AG04450 (cell line): ENCODE measurements at regions not wholly inside any gene's neighbourhood (a gene's known extent, or its start where the extent isn't known, plus 50 kb on each side); places are given as distances from the start of the nearest gene placed in this dataset.

Source experiments
- CTCF ChIA-PET: fragments of 300-600, 350-600 bp; formaldehyde crosslinking; extraction: SDS; loops from one replicate; lab custom pipeline; 2022; ENCODE audit warnings: antibody characterized with exemption, inconsistent platforms; lab: Charles Lee
- POLR2A ChIA-PET: fragments of 350-600 bp; formaldehyde crosslinking; extraction: SDS; loops from one replicate; lab custom pipeline; 2021; ENCODE audit warnings: antibody characterized with exemption, inconsistent platforms; lab: Yijun Ruan, JAX
- DNase-seq: peaks from one replicate; pipeline ENCODE4 v3.0.0-alpha.2; 2011; ENCODE audit warnings: low read depth, low spot score
- H3K27ac ChIP-seq: one replicate; pipeline ENCODE4 v1.5.1; 2012; ENCODE audit warnings: low read depth, low read length, control low read depth
- H3K27me3 ChIP-seq: one replicate; pipeline ENCODE4 v1.6.0; 2012; ENCODE audit warnings: low read length; ENCODE audit not compliant: control insufficient read depth, insufficient read depth
- H3K4me3 ChIP-seq: 2 replicates; pipeline ENCODE4 v1.5.1; 2011; ENCODE audit warnings: mild to moderate bottlenecking, low read depth, low read length, control low read depth
- H3K9me3 ChIP-seq: 2 replicates; pipeline ENCODE4 v1.5.1; 2012; ENCODE audit warnings: low read length; ENCODE audit not compliant: control insufficient read depth, insufficient read depth
- TF ChIP-seq, protein P1 (sequence below): IDR thresholded peaks from 2 replicates; pipeline ENCODE4 v1.5.1; 2011; ENCODE audit warnings: low read depth, low read length, control low read depth, inconsistent platforms

DNA sequence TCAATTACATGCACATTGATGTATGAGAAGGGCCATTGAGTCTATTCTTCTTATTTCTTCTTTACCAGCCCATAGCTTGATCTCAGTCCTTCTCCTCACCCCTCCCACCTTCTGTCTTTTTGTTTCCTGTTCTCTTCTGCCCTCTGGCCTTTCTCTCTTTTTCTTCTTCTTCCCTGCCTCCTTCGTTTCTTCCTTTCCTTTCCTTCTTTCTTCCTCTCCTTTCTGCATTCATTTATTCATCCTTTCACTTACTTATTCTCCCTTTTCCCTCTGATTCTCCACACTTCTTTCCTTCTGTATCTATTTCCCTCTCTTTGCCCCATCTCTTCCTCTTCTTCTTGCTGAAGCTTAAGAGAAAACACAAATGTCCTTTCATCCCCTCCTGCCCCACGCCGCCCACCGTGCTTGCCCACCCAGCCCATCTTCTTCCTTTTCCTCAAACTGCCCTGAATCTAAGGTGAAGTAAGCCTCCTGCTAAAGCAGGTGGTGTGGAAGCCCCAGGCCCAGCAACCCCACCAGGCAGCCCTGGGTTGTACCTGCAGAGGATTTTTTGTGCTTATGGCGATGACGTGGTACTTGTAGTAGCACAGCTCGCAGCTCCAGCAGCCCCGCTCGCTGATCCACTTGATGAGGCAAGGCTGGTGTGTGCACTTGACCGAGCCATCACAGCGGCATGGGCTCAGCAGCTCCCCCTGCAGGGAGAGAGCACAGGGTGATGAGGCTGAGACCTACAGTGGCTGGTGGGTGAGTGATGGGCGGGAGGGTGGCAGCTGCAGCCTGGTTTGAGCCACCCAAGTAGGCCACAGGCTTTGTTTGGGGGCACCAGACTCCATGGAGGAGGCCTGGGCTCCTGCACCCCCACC is 89.0 kb downstream of the MARCHF4 start:
- H3K9me3 ChIP-seq: no peaks in the 10 kb centered on the region
- TF ChIP-seq, protein P1, sequence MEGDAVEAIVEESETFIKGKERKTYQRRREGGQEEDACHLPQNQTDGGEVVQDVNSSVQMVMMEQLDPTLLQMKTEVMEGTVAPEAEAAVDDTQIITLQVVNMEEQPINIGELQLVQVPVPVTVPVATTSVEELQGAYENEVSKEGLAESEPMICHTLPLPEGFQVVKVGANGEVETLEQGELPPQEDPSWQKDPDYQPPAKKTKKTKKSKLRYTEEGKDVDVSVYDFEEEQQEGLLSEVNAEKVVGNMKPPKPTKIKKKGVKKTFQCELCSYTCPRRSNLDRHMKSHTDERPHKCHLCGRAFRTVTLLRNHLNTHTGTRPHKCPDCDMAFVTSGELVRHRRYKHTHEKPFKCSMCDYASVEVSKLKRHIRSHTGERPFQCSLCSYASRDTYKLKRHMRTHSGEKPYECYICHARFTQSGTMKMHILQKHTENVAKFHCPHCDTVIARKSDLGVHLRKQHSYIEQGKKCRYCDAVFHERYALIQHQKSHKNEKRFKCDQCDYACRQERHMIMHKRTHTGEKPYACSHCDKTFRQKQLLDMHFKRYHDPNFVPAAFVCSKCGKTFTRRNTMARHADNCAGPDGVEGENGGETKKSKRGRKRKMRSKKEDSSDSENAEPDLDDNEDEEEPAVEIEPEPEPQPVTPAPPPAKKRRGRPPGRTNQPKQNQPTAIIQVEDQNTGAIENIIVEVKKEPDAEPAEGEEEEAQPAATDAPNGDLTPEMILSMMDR: 0 out of 2 replicates have a peak, but pooled peaks have one; percentile 11
- no peak overlapping the region for H3K27ac ChIP-seq
- ChIA-PET CTCF (interaction anchor here (1.1 kb wide), 1 partner anchor 8 kb away, joined by 3 read pairs; no protein-coding TSS in a partner anchor), POLR2A (interaction anchor here (0.7 kb wide), 1 partner anchor 62 kb away, joined by 3 read pairs; no protein-coding TSS in a partner anchor)
- DNase-seq: no peak
- H3K4me3 ChIP-seq: no peak overlapping the region
- H3K27me3 ChIP-seq: no peaks in the 10 kb centered on the region

DNA sequence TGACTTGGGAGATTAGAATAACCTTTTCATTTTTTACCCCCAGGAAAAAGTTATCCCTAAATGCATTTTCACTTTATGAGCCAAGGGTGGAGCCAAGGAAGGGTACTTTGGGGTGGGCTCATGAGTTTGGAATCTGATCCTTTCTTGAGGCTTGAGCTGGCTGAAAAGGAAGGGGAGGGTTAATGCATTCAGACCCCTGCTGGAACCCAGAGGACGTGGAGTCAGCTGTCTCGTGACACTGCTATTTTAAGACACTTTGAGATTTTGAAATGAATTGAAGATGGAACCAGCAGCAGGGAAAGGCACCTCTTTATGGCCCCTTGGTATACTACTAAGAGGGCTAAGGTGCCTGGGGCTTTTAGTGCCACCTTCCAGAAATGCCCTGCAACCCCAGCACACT is 90.4 kb downstream of the MARCHF4 start:
- DNase-seq: no peak
- ChIA-PET CTCF (interaction anchor here (1.1 kb wide), 1 partner anchor 9 kb away, joined by 3 read pairs; no protein-coding TSS in a partner anchor), POLR2A (no interaction called here)
- TF ChIP-seq, protein P1: no peak
- Histone ChIP-seq H3K9me3 (no peaks in the 10 kb centered on the region), H3K4me3 (no peak overlapping the region), H3K27ac (no peak overlapping the region), H3K27me3 (no peaks in the 10 kb centered on the region)

DNA sequence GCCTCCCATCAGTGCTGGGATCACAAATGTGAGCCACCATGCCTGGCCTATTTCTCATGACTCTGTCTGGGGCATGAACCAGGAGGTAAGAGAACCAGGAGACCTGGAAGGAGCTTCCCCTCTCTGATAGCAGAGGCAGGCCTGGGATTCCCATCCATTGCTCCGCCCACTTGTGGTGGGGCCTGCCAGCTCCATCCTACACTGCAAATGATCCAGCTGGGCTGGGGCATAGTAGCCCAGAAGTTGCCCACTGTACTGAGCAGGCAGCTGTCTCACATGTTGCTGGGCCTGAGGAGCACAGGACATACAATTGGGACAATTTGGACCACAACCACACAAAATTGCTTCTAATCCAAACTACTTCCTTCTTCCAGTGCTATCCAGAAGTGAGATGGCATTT is 91.0 kb downstream of the MARCHF4 start:
- Histone ChIP-seq H3K4me3 (no peak overlapping the region), H3K9me3 (no peaks in the 10 kb centered on the region), H3K27ac (no peak overlapping the region), H3K27me3 (no peaks in the 10 kb centered on the region)
- TF ChIP-seq, protein P1: no peak
- POLR2A ChIA-PET: no interaction called here
- CTCF ChIA-PET: no interaction called here
- no peak for DNase-seq

DNA sequence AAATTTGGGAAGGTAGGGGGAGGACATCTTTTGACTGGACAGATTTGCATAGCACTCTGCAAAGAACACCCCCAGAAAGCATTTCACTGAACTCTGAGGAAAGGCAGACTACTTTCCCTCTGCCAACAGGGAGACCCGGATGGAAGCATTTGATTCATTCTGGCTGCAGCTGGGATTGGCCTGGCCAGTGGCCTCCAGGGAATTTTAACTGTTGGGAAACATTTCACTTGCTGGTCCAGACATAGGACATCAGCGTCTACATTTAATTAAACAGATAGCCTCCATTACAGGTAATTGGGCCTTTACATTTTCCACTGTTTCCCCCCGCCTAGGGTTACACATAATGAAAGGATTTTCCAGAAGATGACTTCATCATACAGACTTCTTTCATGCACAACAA is 92.8 kb downstream of the MARCHF4 start:
- ChIA-PET CTCF (no interaction called here), POLR2A (no interaction called here)
- no peak for DNase-seq
- Histone ChIP-seq H3K27me3 (no peaks in the 10 kb centered on the region), H3K27ac (no peak overlapping the region), H3K4me3 (no peak overlapping the region), H3K9me3 (no peaks in the 10 kb centered on the region)
- TF ChIP-seq, protein P1: no peak

DNA sequence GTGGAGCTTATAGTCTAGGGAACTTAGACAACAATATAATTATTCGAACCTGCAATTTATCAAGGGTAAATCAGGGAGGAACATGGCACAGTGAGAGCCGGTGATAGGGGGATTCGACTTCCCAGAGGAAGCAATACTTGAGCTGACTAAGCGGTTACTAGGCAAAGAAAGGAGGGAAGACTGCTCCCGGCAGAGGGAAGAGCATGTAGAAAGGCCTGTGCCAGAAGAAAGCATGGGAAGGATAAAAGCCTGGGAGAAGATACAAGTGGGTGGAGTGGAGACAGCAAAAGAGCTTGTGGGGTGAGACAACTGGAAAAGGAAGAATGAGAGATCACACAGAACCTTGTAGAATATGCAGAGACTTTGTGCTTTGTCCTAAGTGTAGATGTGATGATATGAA is 93.3 kb downstream of the MARCHF4 start:
- Histone ChIP-seq H3K27me3 (no peaks in the 10 kb centered on the region), H3K9me3 (no peaks in the 10 kb centered on the region), H3K27ac (no peak overlapping the region), H3K4me3 (no peak overlapping the region)
- TF ChIP-seq, protein P1: no peak
- ChIA-PET CTCF (no interaction called here), POLR2A (no interaction called here)
- no peak for DNase-seq
